Stimulated activated effector memory CD8-positive, alpha-beta T cell treated with anti-CD3 and anti-CD28 coated beads, Interleukin-12 subunit alpha, Interleukin-12 subunit beta, amount 100 ng/mL, for 72 hours (primary cell): ENCODE measurements at regions not wholly inside any gene's neighbourhood (a gene's known extent, or its start where the extent isn't known, plus 50 kb on each side); places are given as distances from the start of the nearest gene placed in this dataset.
A peak's percentile ranks its signal among the peaks of the same experiment; 100 is the strongest.
"Not testable (repeated sequence)": the region's sequence is repeated elsewhere in the genome, so short reads cannot be mapped to it uniquely, and the experiment has no call there.

Source experiments
- ATAC-seq: fragments of 150-1000 bp; cut with Tn5 transposase; 2 replicates; pipeline ENCODE4 v1.10.0; 2021
- DNase-seq, 2 donors: peaks; one replicate each; pipeline ENCODE4 v3.0.0; 2021 to 2022; ENCODE audit warnings: low spot score in 2 of 2
- H3K27ac Mint-ChIP-seq: one replicate; pipeline ENCODE4 v1.8.0; 2022; ENCODE audit warnings: mild to moderate bottlenecking, mixed read lengths
- H3K36me3 Mint-ChIP-seq: one replicate; pipeline ENCODE4 v1.8.0; 2022; ENCODE audit warnings: mild to moderate bottlenecking, mixed read lengths
- H3K4me1 Mint-ChIP-seq: one replicate; pipeline ENCODE4 v1.8.0; 2022; ENCODE audit warnings: mixed read lengths
- H3K4me3 Mint-ChIP-seq: one replicate; pipeline ENCODE4 v1.8.0; 2022; ENCODE audit warnings: mild to moderate bottlenecking, mixed read lengths
- H3K9me3 Mint-ChIP-seq: one replicate; pipeline ENCODE4 v1.8.0; 2022; ENCODE audit warnings: mixed read lengths

DNA sequence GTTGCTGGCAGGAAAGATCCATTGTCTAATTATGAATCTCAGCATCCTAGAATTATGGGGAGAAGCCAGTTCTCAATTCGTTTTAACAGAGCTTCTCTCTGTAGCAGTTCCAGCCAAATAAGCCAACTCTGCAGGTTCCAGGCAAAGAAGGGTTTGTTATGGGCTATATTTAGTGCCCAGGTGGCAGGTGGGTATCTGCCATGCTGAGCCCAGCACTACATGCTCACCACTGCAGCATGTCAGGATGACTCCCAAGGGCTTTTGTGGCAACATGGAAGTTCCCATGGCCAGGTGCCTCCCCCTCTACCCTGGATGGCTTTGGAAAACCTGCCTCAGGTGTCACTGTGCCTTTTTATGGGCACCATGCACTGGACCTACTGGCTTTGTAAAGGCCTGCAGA, 74.5 kb upstream of the KCNK12 start:
- DNase-seq (no peak), ATAC-seq (no peak)
- no peaks in the 10 kb centered on the region for H3K36me3 Mint-ChIP-seq
- H3K9me3 Mint-ChIP-seq: no peaks in the 10 kb centered on the region
- H3K4me1 Mint-ChIP-seq: no peaks in the 10 kb centered on the region
- H3K27ac Mint-ChIP-seq: no peak overlapping the region
- H3K4me3 Mint-ChIP-seq: no peak overlapping the region

- ATAC-seq: peak; percentile 31
- no peak overlapping the region for H3K27ac Mint-ChIP-seq
These were observed 73.6 kb upstream of the KCNK12 start for GRCh38 chr2:47644351-47644750.

GRCh38 chr2:47641366-47641765, 70.6 kb upstream of the KCNK12 start:
- Mint-ChIP-seq H3K36me3 (no peaks in the 10 kb centered on the region), H3K4me3 (no peak overlapping the region), H3K27ac (no peak overlapping the region), H3K4me1 (no peaks in the 10 kb centered on the region), H3K9me3 (no peaks in the 10 kb centered on the region)
- DNase-seq (no peak), ATAC-seq (no peak)

More at GRCh38 chr2:47644351-47644750, 73.6 kb upstream of the KCNK12 start:
- Mint-ChIP-seq H3K4me3 (no peak overlapping the region), H3K4me1 (no peaks in the 10 kb centered on the region), H3K36me3 (no peaks in the 10 kb centered on the region), H3K9me3 (no peaks in the 10 kb centered on the region)
- DNase-seq: no peak

DNA sequence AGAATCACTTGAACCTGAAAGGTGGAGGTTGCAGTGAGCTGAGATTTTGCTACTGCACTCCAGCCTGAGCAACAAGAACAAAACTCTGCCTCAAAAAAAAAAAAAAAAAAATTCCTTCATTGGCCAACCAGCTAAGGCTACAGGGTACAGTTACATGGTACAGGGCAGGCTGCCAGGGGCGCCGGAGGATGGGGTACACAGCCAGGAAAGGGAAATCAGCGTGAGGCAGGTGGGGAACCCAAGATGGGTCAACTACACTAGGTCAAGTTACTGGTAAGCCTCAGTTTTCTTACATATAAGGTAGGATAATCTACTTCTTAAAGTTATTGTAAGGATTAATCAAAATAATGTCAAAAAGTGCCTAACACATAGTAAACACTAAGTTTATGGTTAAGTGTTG, 69.6 kb upstream of the KCNK12 start:
- no peak for ATAC-seq
- Mint-ChIP-seq H3K4me3 (no peak overlapping the region), H3K9me3 (no peaks in the 10 kb centered on the region)

DNA sequence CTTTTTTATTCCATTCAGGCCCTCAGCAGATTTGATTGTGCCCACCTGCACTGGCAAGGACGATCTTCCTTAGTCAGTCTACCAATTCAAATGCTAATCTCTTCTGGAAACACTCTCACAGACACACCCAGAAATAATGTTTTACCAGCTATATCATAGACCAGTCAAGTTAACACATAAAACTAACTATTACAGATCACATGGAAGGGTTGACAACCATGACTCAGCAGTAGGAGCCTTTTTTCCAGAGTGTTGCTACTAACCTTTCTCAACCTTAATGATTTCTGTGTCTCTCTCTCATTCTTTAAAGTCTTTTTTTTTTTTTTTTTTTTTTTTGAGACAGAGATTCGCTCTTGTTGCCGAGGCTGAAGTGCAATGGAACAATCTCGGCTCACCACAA, 68.7 kb upstream of the KCNK12 start:
- Mint-ChIP-seq H3K9me3 (no peaks in the 10 kb centered on the region), H3K36me3 (no peaks in the 10 kb centered on the region), H3K4me1 (no peaks in the 10 kb centered on the region), H3K4me3 (no peak overlapping the region), H3K27ac (no peak overlapping the region)
- ATAC-seq (no peak), DNase-seq (no peak)

More for the DNA sequence above, 69.6 kb upstream of the KCNK12 start:
- DNase-seq: no peak
- H3K4me1 Mint-ChIP-seq: no peaks in the 10 kb centered on the region
- no peaks in the 10 kb centered on the region for H3K36me3 Mint-ChIP-seq
- no peak overlapping the region for H3K27ac Mint-ChIP-seq

- Mint-ChIP-seq H3K4me3 (no peak overlapping the region), H3K36me3 (no peaks in the 10 kb centered on the region), H3K4me1 (no peaks in the 10 kb centered on the region), H3K27ac (no peak overlapping the region), H3K9me3 (no peaks in the 10 kb centered on the region)
- no peak for DNase-seq
- no peak for ATAC-seq
These were observed 67.6 kb upstream of the KCNK12 start for GRCh38 chr2:47638430-47638829.

DNA sequence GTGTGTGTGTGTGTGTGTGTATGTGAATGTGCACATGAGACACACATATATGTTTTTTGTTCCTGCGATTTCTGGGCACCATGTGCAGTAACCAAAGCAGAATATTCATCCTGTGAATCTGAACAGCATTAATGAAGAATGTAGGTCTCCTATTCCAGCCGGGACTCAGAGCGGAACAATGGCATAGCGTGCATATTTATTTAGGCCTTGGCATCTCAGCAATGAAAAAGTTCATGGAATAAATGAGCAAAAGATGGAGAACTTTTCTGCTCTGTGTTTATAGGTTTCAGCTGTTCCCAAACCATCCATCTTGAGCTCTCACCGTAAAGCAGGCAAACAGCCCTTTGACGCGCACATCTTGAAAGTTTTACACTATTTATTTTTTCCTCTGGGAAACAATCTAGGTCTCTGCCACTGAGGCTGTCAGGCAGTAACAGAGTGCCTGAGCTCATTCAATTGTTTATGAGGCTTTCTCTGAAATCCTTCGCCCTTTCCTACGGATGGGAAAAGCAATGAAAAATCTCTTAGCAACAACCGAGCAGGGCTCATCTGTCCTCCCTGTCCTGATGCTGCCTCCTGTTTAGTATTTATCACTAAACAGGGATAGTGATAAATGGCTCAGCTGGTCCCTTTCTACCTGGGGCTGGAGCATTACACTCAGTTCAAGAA, 65.9 kb upstream of the KCNK12 start:
- DNase-seq (no peak), ATAC-seq (no peak)
- no peaks in the 10 kb centered on the region for H3K36me3 Mint-ChIP-seq
- H3K27ac Mint-ChIP-seq: no peak overlapping the region
- no peaks in the 10 kb centered on the region for H3K9me3 Mint-ChIP-seq
- no peak overlapping the region for H3K4me3 Mint-ChIP-seq
- H3K4me1 Mint-ChIP-seq: no peaks in the 10 kb centered on the region

DNA sequence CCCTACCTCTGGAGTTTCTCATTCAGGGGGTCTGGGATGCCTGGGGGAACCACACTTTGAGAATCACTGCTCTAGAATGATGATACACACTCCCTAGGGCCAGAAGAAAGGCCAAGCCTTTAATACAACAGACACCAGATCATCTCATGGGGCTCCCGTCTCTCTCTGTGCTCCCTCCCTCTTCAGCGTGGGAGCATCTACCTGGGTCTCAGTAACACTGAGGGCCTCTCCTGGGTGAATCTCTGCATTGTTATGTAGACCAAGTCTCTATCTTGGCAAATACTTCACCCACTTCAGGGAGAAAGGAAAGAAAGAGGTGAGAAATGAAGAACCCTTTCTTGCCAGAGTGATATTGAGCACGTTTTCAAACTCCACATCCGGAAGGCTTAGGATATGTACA, 65.4 kb upstream of the KCNK12 start:
- Mint-ChIP-seq H3K4me3 (no peak overlapping the region), H3K9me3 (no peaks in the 10 kb centered on the region), H3K36me3 (no peaks in the 10 kb centered on the region), H3K4me1 (no peaks in the 10 kb centered on the region), H3K27ac (no peak overlapping the region)
- ATAC-seq (no peak), DNase-seq (no peak)

DNA sequence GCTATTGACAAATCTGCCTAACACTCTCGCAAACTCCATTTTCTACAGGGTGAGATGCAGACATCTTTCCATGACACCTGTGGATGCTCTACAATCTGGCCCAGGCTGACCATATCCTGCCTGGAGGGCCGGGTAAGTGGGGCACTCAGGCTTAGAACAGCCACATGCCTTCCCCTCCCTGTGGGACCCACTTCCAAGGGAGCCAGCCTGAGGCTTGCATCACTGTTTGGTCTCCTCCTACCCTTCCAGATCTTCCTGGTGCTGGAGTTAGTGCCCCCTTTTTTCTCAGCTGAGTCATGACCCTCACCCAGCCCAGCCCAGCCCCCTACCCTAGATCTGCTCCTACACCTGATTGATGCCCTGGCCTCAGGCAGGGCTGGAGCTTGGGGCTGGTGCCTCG, 62.0 kb upstream of the KCNK12 start:
- no peak for ATAC-seq

DNA sequence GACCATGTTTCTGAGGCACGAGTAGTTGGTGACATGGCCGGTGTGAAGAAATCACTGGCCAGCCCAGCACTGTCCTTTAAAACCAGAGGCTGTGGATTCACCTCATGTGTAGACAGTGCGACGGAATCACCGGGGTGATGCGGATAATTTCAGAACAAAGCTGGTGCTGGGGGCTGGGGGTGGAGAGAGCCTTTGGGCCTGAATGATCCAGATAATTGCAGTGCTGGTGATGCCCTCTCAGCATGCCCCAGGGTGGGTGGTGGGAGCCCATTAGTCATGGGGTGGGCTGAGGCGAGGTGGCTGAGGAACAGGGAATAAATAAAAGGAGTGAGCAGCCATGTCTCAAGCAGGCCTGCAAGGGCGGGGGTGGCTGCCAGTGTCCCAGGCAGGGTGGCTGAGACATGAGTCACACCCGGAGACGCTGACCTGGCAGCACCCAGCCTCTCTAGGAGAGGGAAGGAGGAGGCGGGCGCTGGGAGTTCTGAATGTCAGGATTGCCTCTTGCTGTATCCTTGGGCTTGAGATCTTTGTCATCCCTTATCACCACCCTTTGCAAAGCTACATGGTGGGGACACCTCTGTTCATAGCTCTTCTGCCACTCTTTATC, 61.1 kb upstream of the KCNK12 start:
- Mint-ChIP-seq H3K4me1 (no peaks in the 10 kb centered on the region), H3K9me3 (no peaks in the 10 kb centered on the region)
- DNase-seq: no peak

More for the DNA sequence above, 62.0 kb upstream of the KCNK12 start:
- H3K4me1 Mint-ChIP-seq: no peaks in the 10 kb centered on the region
- no peak overlapping the region for H3K27ac Mint-ChIP-seq
- H3K4me3 Mint-ChIP-seq: no peak overlapping the region
- no peak for DNase-seq
- H3K9me3 Mint-ChIP-seq: no peaks in the 10 kb centered on the region
- no peaks in the 10 kb centered on the region for H3K36me3 Mint-ChIP-seq

DNA sequence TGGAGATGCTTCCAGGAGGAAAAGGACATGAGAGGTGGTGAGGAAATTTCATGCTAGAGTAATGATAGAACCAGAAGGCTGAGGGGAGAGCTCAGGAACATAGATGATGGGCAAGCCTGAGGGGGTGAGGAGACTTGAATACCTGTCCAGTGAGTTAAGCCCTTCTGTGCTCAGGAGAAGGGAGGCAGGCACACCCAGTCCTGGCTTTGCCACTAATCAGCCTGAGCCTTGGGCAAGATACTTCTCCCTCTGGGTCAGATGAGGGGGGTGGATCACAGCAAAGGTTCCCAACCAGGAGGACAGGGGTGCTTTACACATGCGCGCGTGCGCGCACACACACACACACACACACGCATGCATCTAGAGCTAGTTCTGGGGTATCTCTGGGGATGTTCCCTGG, 60.5 kb upstream of the KCNK12 start:
- DNase-seq (no peak), ATAC-seq (peak; percentile 3)
- Mint-ChIP-seq H3K4me3 (no peak overlapping the region), H3K27ac (no peak overlapping the region), H3K9me3 (no peaks in the 10 kb centered on the region), H3K36me3 (no peaks in the 10 kb centered on the region), H3K4me1 (no peaks in the 10 kb centered on the region)

More for the DNA sequence above, 61.1 kb upstream of the KCNK12 start:
- H3K4me3 Mint-ChIP-seq: no peak overlapping the region
- H3K27ac Mint-ChIP-seq: no peak overlapping the region
- no peak for ATAC-seq
- H3K36me3 Mint-ChIP-seq: no peaks in the 10 kb centered on the region

DNA sequence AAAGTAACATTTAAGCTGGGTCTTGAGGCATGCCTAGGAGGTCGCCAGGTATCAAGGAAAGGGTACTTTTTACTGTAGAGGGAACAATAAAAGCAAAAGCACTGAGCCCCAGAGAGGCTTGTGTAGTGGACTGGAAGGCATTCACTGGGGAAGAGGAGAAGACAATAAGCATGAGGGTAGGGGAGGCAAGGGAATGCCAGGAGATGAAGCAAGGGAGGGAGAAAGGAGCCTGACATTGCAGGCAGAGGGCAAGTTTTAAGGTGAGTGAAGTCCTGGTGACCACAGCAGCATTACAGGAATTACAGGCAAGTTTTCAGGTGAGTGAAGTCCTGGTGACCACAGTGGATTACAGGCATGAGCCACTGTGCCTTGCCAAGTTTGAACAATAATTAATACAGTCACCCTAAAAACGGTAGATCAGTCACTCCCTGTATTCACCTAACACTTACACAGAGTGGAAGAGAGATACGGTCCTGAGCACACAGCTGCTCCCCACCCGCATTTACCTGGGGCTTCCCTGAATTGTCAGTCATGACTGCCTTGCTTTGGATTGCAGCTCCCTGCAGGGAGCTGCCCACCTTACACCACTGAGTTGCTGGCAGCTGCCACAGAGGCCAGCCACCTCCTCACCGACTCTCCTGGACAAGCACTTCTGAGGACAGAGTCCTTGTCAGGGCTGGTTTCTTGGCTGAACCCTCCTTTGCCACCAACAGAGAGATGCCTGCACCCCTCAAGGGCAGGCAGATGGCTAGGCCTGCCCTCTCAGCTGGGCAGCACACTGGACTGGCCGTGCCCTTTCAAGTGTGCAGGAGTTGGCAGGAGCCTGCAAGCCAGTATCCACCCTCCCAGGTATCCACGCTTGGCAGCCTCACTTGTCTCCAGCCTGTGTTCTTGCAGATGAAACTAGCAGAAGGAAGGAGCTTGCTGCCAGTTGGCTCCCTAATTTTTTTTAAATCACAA, 59.0 kb upstream of the KCNK12 start:
- DNase-seq: no peak
- H3K9me3 Mint-ChIP-seq: no peaks in the 10 kb centered on the region
- peak; percentile 31 for ATAC-seq
- no peak overlapping the region for H3K27ac Mint-ChIP-seq
- H3K36me3 Mint-ChIP-seq: no peaks in the 10 kb centered on the region
- no peaks in the 10 kb centered on the region for H3K4me1 Mint-ChIP-seq
- no peak overlapping the region for H3K4me3 Mint-ChIP-seq

GRCh38 chr2:47628904-47629303, 58.1 kb upstream of the KCNK12 start:
- no peaks in the 10 kb centered on the region for H3K36me3 Mint-ChIP-seq
- H3K4me1 Mint-ChIP-seq: no peaks in the 10 kb centered on the region
- no peak overlapping the region for H3K4me3 Mint-ChIP-seq
- ATAC-seq: no peak
- H3K27ac Mint-ChIP-seq: no peak overlapping the region
- H3K9me3 Mint-ChIP-seq: no peaks in the 10 kb centered on the region
- no peak for DNase-seq

DNA sequence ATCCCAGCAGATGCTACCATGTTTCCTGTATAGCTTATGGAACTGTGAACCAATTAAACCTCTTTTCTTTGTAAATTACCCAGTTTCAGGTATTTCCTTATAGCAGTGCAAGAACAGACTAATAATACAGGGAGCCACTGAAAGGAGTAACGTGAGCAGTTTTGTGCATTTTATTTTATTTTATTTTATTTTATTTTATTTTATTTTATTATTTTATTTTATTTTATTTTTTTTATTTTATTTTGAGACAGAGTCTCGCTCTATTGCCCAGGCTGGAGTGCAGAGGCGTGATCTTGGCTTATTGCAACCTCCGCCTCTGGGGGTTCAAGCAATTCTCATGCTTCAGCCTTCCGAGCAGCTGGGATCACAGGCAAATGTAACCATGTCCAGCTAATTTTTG, 55.9 kb upstream of the KCNK12 start:
- H3K36me3 Mint-ChIP-seq: no peaks in the 10 kb centered on the region
- no peaks in the 10 kb centered on the region for H3K9me3 Mint-ChIP-seq
- DNase-seq: no peak
- H3K27ac Mint-ChIP-seq: no peak overlapping the region
- no peak for ATAC-seq
- no peaks in the 10 kb centered on the region for H3K4me1 Mint-ChIP-seq
- no peak overlapping the region for H3K4me3 Mint-ChIP-seq

DNA sequence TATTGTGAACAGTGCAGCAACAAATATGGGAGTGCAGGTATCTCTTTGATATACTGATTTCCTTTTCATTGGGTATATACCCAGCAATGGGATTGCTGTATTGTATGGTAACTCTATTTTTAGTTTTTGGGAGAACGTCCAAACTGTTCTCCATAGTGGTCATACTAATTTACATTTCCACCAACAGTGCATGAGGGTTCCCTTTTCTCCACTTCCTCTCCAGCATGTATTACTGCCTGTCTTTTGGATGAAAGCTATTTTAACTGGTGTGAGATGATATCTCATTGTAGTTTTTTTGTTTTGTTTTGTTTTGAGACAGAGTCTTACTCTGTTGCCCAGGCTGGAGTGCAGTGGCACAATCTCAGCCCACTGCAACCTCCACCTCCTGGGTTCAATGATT, 52.4 kb upstream of the KCNK12 start:
- not testable (repeated sequence) for H3K27ac Mint-ChIP-seq, H3K36me3 Mint-ChIP-seq, ATAC-seq, DNase-seq, H3K4me1 Mint-ChIP-seq, H3K9me3 Mint-ChIP-seq, H3K4me3 Mint-ChIP-seq
